ENCODE measurements at regions not wholly inside any gene's neighbourhood (a gene's known extent, or its start where the extent isn't known, plus 50 kb on each side); places are given as distances from the start of the nearest gene placed in this dataset.

GRCh38 chr1:163799190-163799805 is 477.5 kb downstream of the NUF2 start:
- TF ChIP-seq CTCF (IDR thresholded peaks at IDR 0.05) (no peak), POLR2A (IDR thresholded peaks at IDR 0.05) (no peak)
